ENCODE measurements at regions not wholly inside any gene's neighbourhood (a gene's known extent, or its start where the extent isn't known, plus 50 kb on each side); places are given as distances from the start of the nearest gene placed in this dataset.

DNA sequence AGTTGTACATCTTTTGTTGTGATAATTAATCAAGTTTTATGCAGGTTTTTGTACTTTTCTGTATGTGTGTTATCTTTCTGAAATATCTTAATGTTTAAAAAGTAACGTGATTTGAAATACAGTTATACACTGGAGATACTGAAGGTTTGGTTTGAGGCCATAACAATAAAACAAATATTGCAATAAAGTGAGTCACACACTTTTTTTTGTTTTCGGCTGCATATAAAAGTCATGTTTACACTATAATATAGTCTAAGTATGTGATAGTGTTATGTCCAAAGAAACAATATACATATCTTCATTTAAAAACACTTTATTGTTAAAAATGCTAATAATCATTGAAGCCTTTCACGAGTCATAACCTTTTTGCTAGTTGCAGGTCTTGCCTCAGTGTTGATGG, 473.1 kb upstream of the GJE1 start:
- DNase-seq (ENCODE audit: low read depth, low spot score) = no peak

GRCh38 chr6:141658696-141659095, 474.0 kb upstream of the GJE1 start:
- no peaks in the 10 kb centered on the region for H3K9me3 ChIP-seq (ENCODE audit: insufficient read depth, low read length)
- H3K27me3 ChIP-seq (ENCODE audit: insufficient read depth, insufficient read length) = no peaks in the 10 kb centered on the region
- no peak for TF ChIP-seq YY1 (IDR thresholded peaks at IDR 0.05; ENCODE audit: insufficient read depth, insufficient read length)
- TF ChIP-seq SUZ12 (IDR thresholded peaks at IDR 0.05; ENCODE audit: extremely low read depth, insufficient read depth, insufficient read length) = no peak
- TF ChIP-seq ZNF274 (IDR thresholded peaks at IDR 0.05; ENCODE audit: low read depth, low read length) = no peak
- no peaks in the 10 kb centered on the region for H3K4me1 ChIP-seq (ENCODE audit: insufficient read depth, insufficient read length)
- no peaks in the 10 kb centered on the region for H3K36me3 ChIP-seq (ENCODE audit: insufficient read depth, insufficient read length, low read length)
- no peak overlapping the region for H3K9ac ChIP-seq (ENCODE audit: insufficient read length, low read depth)
- no peak for DNase-seq (ENCODE audit: low read depth, low spot score)
- no peak overlapping the region for H3K4me3 ChIP-seq (ENCODE audit: insufficient read length, low read depth)

More for the DNA sequence above, 473.1 kb upstream of the GJE1 start:
- Histone ChIP-seq H3K9me3 (ENCODE audit: insufficient read depth, low read length) (no peaks in the 10 kb centered on the region), H3K4me1 (ENCODE audit: insufficient read depth, insufficient read length) (no peaks in the 10 kb centered on the region), H3K27me3 (ENCODE audit: insufficient read depth, insufficient read length) (no peaks in the 10 kb centered on the region), H3K4me3 (ENCODE audit: insufficient read length, low read depth) (no peak overlapping the region), H3K36me3 (ENCODE audit: insufficient read depth, insufficient read length, low read length) (no peaks in the 10 kb centered on the region), H3K9ac (ENCODE audit: insufficient read length, low read depth) (no peak overlapping the region)
- no peak for TF ChIP-seq YY1 (IDR thresholded peaks at IDR 0.05; ENCODE audit: insufficient read depth, insufficient read length)
- no peak for TF ChIP-seq ZNF274 (IDR thresholded peaks at IDR 0.05; ENCODE audit: low read depth, low read length)

- DNase-seq (ENCODE audit: low read depth, low spot score) = no peak
- Histone ChIP-seq H3K27me3 (ENCODE audit: insufficient read depth, insufficient read length) (no peaks in the 10 kb centered on the region), H3K4me1 (ENCODE audit: insufficient read depth, insufficient read length) (no peaks in the 10 kb centered on the region), H3K9me3 (ENCODE audit: insufficient read depth, low read length) (no peaks in the 10 kb centered on the region), H3K4me3 (ENCODE audit: insufficient read length, low read depth) (no peak overlapping the region), H3K36me3 (ENCODE audit: insufficient read depth, insufficient read length, low read length) (no peaks in the 10 kb centered on the region), H3K9ac (ENCODE audit: insufficient read length, low read depth) (no peak overlapping the region)
- no peak for TF ChIP-seq ZNF274 (IDR thresholded peaks at IDR 0.05; ENCODE audit: low read depth, low read length)
- no peak for TF ChIP-seq YY1 (IDR thresholded peaks at IDR 0.05; ENCODE audit: insufficient read depth, insufficient read length)
- TF ChIP-seq SUZ12 (IDR thresholded peaks at IDR 0.05; ENCODE audit: extremely low read depth, insufficient read depth, insufficient read length) = no peak
Measured at GRCh38 chr6:141657812-141658211, 474.9 kb upstream of the GJE1 start.

- Histone ChIP-seq H3K4me1 (ENCODE audit: insufficient read depth, insufficient read length) (no peaks in the 10 kb centered on the region), H3K9ac (ENCODE audit: insufficient read length, low read depth) (no peak overlapping the region), H3K9me3 (ENCODE audit: insufficient read depth, low read length) (no peaks in the 10 kb centered on the region), H3K36me3 (ENCODE audit: insufficient read depth, insufficient read length, low read length) (no peaks in the 10 kb centered on the region), H3K27me3 (ENCODE audit: insufficient read depth, insufficient read length) (no peaks in the 10 kb centered on the region), H3K4me3 (ENCODE audit: insufficient read length, low read depth) (no peak overlapping the region)
- TF ChIP-seq ZNF274 (IDR thresholded peaks at IDR 0.05; ENCODE audit: low read depth, low read length) (no peak), SUZ12 (IDR thresholded peaks at IDR 0.05; ENCODE audit: extremely low read depth, insufficient read depth, insufficient read length) (no peak), YY1 (IDR thresholded peaks at IDR 0.05; ENCODE audit: insufficient read depth, insufficient read length) (no peak)
- DNase-seq (ENCODE audit: low read depth, low spot score) = no peak
Measured at GRCh38 chr6:141653590-141653989, 479.1 kb upstream of the GJE1 start.

DNA sequence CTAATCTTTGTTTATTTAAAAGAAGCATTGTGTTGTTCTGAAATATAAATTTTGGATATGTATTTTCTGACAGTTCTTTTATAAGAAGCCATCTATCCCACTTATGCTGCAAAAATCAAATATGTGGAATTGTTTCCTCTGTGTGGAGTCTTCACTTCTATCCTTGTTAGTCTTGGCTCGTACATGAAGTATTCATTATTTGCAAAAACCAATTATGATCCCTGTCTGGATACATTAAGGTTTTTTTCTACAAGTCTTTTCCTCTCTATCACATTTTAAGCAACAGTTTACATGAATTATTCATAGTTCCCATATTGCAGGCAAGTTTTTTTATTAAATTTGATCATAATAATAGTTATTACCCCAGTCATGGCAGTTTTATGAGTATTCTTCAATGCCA, 490.8 kb upstream of the GJE1 start:
- TF ChIP-seq ZNF274 (IDR thresholded peaks at IDR 0.05; ENCODE audit: low read depth, low read length) (no peak), SUZ12 (IDR thresholded peaks at IDR 0.05; ENCODE audit: extremely low read depth, insufficient read depth, insufficient read length) (no peak)
- H3K4me1 ChIP-seq (ENCODE audit: insufficient read depth, insufficient read length) = no peaks in the 10 kb centered on the region
- no peaks in the 10 kb centered on the region for H3K36me3 ChIP-seq (ENCODE audit: insufficient read depth, insufficient read length, low read length)
- H3K27me3 ChIP-seq (ENCODE audit: insufficient read depth, insufficient read length) = no peaks in the 10 kb centered on the region
- DNase-seq (ENCODE audit: low read depth, low spot score) = no peak
- no peaks in the 10 kb centered on the region for H3K9me3 ChIP-seq (ENCODE audit: insufficient read depth, low read length)
- H3K9ac ChIP-seq (ENCODE audit: insufficient read length, low read depth) = no peak overlapping the region
- H3K4me3 ChIP-seq (ENCODE audit: insufficient read length, low read depth) = no peak overlapping the region

DNA sequence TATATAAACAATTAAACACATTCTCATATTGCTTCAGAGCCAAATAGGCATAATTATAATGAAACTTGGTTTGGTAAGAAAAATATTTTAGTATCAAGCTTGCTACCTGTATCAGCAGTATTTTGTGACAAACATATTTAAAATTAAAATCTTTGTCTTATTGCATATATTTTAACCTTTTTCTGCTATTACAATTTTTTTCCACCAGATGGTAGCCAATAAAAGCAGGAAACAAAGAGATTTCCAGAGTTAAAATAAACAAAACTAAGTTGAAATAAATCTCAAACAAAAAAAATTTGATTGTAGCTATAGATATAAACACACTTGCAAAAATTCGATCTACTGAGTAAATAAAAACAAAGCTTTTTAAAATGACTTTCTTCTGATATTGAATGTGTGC, 491.3 kb upstream of the GJE1 start:
- Histone ChIP-seq H3K36me3 (ENCODE audit: insufficient read depth, insufficient read length, low read length) (no peaks in the 10 kb centered on the region), H3K27me3 (ENCODE audit: insufficient read depth, insufficient read length) (no peaks in the 10 kb centered on the region), H3K9ac (ENCODE audit: insufficient read length, low read depth) (no peak overlapping the region), H3K4me1 (ENCODE audit: insufficient read depth, insufficient read length) (no peaks in the 10 kb centered on the region), H3K9me3 (ENCODE audit: insufficient read depth, low read length) (no peaks in the 10 kb centered on the region), H3K4me3 (ENCODE audit: insufficient read length, low read depth) (no peak overlapping the region)
- no peak for TF ChIP-seq SUZ12 (IDR thresholded peaks at IDR 0.05; ENCODE audit: extremely low read depth, insufficient read depth, insufficient read length)
- no peak for TF ChIP-seq ZNF274 (IDR thresholded peaks at IDR 0.05; ENCODE audit: low read depth, low read length)
- no peak for TF ChIP-seq YY1 (IDR thresholded peaks at IDR 0.05; ENCODE audit: insufficient read depth, insufficient read length)
- DNase-seq (ENCODE audit: low read depth, low spot score) = no peak

DNA sequence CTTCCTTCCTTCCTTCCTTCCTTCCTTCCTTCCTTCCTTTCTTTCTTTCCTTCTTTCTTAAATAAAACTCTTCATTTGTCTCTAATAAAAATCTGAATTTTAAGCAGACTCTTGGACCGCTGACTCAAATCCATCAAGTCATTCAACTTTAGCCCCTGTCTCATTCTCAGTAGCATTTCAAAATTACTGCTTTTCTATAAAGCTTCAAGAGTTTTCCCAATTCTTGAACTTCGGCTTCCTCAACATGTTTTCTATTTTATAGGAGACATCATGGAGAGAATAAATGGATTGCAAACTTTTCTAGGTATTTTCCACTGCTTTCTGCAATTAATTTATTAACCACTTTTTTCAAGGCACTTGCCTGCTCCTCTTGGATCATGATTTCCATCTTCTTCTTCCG, 497.1 kb upstream of the GJE1 start:
- Histone ChIP-seq H3K27me3 (ENCODE audit: insufficient read depth, insufficient read length) (no peaks in the 10 kb centered on the region), H3K9ac (ENCODE audit: insufficient read length, low read depth) (no peak overlapping the region), H3K9me3 (ENCODE audit: insufficient read depth, low read length) (no peaks in the 10 kb centered on the region), H3K4me3 (ENCODE audit: insufficient read length, low read depth) (no peak overlapping the region), H3K4me1 (ENCODE audit: insufficient read depth, insufficient read length) (no peaks in the 10 kb centered on the region), H3K36me3 (ENCODE audit: insufficient read depth, insufficient read length, low read length) (no peaks in the 10 kb centered on the region)
- TF ChIP-seq SUZ12 (IDR thresholded peaks at IDR 0.05; ENCODE audit: extremely low read depth, insufficient read depth, insufficient read length) = no peak
- TF ChIP-seq ZNF274 (IDR thresholded peaks at IDR 0.05; ENCODE audit: low read depth, low read length) = no peak
- no peak for TF ChIP-seq YY1 (IDR thresholded peaks at IDR 0.05; ENCODE audit: insufficient read depth, insufficient read length)
- DNase-seq (ENCODE audit: low read depth, low spot score) = no peak

GRCh38 chr6:141634269-141634668, 498.5 kb upstream of the GJE1 start:
- Histone ChIP-seq H3K27me3 (ENCODE audit: insufficient read depth, insufficient read length) (no peaks in the 10 kb centered on the region), H3K4me1 (ENCODE audit: insufficient read depth, insufficient read length) (no peaks in the 10 kb centered on the region), H3K36me3 (ENCODE audit: insufficient read depth, insufficient read length, low read length) (no peaks in the 10 kb centered on the region), H3K9ac (ENCODE audit: insufficient read length, low read depth) (no peak overlapping the region), H3K9me3 (ENCODE audit: insufficient read depth, low read length) (no peaks in the 10 kb centered on the region), H3K4me3 (ENCODE audit: insufficient read length, low read depth) (no peak overlapping the region)
- no peak for DNase-seq (ENCODE audit: low read depth, low spot score)
- TF ChIP-seq ZNF274 (IDR thresholded peaks at IDR 0.05; ENCODE audit: low read depth, low read length) (no peak), YY1 (IDR thresholded peaks at IDR 0.05; ENCODE audit: insufficient read depth, insufficient read length) (no peak), SUZ12 (IDR thresholded peaks at IDR 0.05; ENCODE audit: extremely low read depth, insufficient read depth, insufficient read length) (no peak)
